ENCODE measurements at regions not wholly inside any gene's neighbourhood (a gene's known extent, or its start where the extent isn't known, plus 50 kb on each side); places are given as distances from the start of the nearest gene placed in this dataset.

DNA sequence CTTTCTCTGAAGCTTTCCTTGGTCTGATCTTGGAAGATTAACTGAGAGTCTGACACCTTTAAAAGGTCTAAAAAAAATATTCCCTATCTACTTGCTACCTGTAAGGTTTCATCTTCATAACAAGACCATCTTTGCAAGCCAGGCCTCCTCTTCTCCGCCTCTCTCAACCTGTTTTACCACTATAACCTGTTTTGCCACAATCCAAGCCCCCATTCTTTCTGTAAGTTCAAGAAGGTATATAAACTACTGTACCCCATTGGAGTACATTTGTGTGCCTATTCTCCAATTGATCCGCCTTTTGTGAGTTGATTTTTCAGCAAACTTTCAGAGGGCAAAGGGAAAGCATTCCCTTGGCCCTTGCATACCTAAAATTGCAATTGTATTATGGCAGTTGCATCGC is 319.3 kb upstream of the NECTIN3 start:
- DNase-seq (ENCODE audit: low read depth), result no peak

DNA sequence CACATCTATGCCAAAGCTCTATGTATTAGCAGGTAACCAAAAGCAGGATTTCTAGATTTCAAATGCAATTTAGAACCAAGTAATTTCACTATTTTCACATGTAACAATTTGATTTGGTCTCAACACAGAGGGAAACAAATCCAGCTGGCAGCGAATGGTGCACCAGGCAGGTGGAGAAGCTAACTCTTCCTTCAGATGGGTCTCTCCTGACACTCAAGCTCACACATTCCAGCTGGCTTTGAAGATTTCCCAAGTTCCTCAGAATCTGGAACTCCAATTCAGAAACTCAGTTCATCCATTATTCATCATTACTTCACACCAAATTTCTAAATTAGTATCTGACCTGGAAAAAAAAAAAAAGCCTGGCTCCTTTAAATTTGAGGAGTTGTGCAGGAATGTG is 318.1 kb upstream of the NECTIN3 start:
- DNase-seq (ENCODE audit: low read depth), result no peak

DNA sequence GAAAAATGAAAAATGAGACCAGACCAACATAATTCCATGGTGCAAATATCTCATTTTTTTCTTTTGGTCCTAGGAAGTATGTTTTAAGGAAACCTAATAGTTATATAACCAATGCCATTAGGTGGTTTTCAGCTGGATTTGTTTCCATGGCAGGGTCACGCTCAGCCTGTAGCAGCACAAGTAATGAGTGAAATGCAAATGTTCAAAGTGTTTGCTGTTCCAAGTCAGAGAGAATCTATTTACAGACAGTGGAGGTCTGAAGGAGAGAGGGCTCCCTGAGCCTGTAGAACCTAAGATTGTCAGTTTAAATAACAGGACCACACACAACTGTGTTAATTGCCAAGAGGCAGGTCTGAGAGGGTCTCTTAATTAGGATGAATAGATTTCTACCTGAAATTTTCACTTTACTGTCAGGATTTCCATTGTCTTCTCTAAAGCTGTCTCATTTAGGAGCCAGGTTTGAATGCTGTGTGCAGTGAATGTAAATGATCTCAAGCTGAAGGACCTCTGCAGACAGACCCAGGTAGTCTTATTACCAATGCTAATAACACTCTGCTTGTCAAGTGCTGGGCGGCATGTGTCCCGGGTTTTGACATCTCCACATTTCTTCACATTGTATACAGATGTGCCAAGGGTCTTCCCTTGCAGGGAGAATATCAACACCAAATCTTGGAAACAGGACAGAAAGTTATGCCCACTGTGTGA is 317.3 kb upstream of the NECTIN3 start:
- DNase-seq (ENCODE audit: low read depth), result no peak

DNA sequence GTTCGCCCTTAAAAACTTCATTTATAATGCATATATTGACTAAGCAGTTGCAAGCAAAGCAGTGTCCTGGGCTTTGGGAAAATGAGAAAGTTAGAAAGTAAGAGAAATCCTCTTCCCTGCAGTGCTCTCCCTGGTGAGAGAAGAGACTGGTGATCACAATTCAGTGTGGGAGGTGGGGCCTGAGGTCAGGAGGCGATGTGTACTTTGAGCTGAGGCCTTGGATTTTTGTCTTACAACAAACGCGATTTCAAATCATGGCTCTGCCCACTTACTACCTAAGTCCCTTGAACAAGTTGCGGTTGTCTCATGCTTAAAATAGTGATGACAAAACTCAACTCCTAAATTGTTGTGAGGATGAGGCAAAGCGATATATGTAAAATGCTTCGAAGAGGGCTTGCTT is 316.3 kb upstream of the NECTIN3 start:
- DNase-seq (ENCODE audit: low read depth), result no peak

DNA sequence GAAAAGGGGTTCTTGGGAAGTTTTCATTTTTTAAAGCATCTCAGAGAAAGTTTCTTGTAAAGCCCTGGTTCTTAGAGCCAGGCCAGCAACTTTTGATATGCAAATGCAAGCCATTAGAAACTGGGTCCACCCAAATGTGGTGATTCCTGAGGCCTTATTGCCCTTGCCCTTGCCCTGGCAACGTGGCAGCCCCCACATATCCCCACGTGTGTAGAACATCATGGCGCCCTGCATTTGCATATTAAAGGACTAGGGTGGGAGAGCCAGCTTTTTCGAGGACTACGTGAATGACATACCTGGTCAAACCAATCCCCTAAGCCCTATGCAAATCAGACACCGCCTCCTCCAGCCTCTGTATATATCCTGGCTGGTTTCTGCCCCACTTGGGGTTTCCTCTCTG is 314.9 kb upstream of the NECTIN3 start:
- no peak for DNase-seq (ENCODE audit: low read depth)

DNA sequence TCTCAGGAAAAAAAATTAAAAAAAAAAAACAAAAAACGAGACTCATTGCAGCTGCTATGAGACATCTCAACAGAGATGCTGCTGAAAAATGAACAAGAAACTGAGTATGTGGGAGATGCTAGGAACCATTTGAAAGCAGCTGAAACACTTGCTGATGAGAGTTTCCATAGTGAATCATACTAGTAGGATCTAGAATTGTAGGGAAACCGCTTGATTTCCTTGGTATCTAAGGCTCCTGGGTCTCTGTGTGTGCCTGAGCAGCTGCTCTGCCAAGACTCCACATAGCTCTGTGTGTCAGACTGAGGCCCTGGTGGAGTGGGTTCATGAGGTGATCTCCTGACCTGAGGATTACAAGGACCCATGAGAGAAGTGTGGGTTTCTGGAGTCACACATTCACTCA is 313.4 kb upstream of the NECTIN3 start:
- no peak for DNase-seq (ENCODE audit: low read depth)

DNA sequence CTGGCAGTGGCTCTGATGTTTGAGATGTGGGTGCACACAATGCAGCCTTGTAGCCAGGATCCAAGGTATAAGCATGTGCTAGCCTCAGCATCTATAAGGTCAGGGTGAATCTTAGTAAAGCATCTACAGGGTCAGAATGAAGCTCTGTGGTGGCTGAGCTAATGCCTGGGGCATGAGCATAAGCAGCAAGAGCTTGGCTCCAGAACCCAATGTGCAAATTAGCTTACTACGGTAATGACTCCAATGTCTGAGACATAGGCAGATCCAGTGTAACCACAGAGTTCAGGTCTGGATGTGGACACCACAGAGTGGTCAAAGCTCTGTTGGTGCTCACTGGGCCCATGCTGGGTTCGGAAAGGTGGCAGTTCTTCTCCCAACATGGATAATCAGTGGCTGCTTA is 304.5 kb upstream of the NECTIN3 start:
- DNase-seq (ENCODE audit: low read depth), result no peak

DNA sequence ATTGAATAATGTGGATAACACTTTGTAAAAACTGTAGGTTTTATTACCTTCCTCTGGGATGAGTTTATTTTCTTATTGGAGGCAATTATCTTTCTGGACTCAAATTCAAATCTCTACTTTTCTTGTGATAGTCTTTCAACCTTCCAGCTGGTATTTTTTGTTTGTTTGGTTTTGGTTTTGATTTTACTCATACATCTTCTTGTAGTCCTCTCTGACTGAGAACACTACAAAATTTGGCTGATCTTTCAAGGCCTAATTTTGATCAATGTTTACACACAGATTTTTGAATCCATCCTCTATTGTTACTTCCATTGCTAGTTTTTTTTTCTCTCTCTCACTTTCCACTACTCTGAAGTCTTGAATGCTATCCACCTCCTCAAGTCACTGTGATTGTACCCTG is 303.8 kb upstream of the NECTIN3 start:
- DNase-seq (ENCODE audit: low read depth), result no peak

DNA sequence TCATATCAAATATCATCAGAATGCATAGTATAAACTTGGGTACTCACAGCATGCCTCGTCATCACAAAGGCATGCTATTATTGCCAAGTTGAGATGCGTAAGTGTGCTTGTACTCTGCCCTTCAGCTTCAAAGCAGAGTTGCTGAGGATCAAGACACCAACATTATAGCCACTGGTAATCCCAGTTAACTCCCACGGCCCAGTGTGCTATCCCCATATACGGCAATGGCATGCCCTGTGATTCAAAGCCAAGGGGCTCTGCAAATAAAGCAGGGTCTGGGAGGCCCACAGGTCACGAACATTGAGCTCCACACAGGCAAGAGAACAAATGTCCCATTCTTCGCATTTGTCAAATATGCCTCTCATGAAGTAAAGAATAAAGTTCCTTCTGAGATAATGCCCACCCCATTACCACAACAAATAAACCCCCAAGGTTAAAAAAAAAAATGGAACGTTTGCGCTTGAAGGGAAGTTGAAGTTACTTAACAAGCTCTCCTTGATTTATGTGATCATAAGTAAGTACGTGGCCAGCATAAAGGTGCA is 298.1 kb upstream of the NECTIN3 start:
- no peak for DNase-seq (ENCODE audit: low read depth)

DNA sequence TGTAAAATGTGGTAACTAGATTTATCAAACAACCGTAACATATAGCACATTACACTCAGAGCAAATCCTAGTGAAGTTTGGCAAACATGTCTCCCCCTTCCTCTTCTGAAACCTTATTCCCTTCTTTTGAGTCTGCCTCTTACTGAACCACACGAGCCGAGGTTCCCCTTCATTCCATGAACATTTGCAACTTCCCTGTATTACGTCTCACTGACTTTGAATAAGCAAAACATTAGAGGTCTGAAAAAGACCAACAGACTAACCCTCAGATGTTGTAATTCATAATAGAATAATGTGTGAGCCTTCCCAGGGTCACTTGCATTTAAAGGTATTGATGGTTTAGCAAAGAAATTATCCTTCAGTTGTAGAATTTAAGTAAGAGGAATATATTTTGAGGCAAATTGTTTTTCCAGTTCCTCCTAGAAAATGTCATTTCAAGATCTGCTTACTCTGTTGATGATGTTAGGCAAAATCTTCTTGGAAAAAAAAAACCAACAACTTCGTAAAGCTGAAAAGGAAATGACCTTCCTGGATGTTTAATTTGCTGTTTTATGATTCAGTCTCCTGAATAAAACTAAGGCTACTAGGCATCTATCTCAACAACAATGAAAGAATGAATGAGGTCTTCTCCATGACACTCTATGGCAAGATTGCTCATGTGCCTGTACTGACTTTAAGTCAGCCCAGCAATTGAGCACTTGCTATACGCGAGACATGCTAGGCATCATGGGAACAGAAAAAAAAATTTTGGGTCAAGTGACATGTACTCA is 296.9 kb upstream of the NECTIN3 start:
- no peak for DNase-seq (ENCODE audit: low read depth)

DNA sequence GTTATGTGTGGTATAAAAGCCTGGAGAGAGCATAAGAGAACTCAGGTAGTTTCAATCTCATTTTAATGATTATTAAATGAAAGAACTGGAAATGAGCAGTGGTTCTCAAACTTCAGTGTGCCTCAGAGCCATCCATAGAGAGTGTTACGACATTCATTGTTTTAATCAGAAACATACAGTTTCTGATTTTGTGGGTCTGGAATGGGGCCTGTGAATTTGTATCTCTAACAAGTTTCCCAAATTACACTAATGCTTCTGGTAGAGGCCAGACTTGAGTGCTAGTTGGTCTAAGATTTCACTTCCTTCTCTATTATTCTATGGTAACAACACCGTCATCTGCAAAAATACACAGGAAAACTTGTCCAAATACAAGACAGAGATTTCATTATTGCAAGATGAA is 292.0 kb upstream of the NECTIN3 start:
- DNase-seq (ENCODE audit: low read depth), result no peak

DNA sequence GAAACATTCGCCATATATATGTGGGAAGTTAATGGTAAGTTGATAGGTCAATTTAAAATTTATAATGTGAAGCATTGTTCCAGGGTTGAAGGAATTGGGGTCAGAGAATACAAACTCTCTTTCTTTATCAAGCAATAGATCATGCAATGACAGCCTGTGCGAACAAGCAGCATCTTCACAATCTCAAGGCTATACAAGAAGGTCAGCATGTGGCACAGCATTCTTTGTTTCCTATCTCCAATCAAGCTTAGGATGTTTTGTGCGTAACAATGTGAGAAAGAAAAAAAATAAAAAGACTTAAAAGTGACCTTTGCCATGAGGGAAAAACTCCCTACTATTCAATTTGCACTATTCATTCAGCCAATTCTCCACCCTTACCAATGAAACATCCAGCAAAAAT is 288.1 kb upstream of the NECTIN3 start:
- no peak for DNase-seq (ENCODE audit: low read depth)

DNA sequence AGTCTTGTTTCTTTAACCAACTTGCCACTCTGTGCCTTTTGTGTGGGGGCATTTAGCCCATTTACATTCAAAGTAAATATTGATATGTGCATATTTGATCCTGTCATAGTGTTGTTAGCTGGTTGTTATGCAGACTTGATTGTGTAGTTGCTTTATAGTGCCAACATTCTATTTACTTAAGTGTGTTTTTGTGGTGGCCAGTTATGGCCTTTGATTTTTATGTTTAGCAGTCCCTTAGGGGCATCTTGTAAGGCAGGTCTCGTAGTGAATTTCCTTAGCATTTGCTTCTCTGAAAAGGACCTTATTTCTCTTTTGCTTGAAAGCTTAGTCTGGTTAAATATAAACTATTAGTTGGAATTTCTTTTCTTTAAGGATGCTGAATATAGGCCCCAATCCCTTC is 282.8 kb upstream of the NECTIN3 start:
- no peak for DNase-seq (ENCODE audit: low read depth)

DNA sequence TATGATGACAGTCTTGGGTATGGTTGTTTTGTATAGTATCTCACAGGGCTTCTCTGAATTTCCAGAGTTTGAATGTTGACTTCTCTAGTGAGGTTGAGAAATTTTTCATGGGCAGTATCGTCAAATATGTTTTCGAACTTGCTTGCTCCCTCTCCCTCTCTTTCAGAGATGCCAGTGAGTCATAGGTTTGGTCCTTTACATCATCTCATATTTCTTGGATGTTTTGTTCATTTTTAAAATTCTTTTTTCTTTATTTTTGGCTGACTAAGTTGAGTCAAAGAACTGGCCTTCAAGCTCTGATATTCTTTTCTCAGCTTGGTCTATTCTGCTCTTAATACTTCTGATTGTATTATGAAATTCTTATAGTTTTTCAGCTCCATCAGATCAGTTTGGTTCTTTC is 282.3 kb upstream of the NECTIN3 start:
- no peak for DNase-seq (ENCODE audit: low read depth)

DNA sequence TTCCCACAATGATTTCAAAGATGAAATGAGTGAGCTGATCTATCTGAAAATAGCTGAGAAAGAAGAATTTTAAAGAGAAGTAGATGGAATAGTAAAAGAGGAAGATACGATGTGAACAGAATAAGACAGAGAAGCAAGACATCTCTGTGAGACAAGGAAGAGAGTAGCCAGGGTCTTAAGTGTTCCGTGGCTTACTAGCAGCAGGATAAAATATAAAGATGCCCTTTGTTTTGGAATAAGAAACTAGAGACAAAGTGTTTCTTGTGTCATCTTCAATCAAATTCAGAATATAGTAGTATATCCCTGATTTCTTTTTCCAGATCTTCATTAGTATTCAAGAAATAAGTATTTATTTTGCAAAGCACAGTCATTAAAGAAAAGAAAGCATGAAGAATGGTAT is 281.0 kb upstream of the NECTIN3 start:
- DNase-seq (ENCODE audit: low read depth), result no peak

DNA sequence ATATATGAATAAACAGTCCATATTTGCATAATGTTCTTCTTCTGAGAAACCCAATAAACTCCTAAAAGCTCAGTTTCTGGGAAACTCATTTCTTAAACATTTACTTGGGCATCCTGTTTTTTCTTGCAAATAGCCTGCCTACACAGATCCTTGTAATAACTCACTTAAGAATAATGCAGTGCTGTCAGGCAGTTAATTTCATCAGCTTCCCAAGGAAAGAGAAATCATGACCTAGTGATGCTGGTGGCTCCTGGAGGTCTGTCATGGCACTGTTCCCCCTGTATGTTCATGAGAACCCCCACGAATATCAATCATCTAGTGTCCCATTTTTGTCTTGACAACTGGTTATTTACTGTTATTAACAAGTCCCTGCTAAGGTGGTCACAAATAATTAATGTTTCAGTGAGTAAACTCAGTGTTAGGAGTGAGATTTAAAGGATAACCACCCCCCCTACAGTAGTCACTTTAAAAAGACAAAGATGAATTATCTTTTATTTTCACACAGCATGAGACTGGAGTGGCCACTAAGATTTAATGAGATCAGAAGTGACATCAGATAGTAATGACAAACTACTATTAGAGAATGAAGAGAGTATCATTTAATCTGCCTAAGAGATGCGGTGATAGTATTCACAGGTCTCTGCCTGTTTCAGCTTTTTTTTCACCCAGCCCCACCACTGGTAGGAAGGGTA is 279.5 kb upstream of the NECTIN3 start:
- DNase-seq (ENCODE audit: low read depth), result no peak

DNA sequence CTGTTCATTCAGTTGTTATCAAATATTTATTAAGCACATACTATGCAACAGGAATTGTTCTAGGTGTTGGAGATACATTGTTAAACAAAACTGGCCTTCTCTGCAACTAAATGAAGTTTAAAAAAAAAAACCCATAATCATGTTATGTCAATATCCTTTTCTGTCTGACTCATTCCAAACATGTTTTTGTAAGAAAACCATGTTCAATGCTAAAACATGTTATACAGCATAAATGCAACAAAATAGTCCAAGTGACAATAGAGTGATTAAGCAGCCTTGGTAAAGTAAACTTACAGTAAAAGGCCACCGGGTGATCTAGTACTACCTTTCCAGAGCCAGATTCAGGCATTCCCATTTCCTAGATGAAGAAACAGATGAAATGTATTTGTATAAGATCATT is 278.0 kb upstream of the NECTIN3 start:
- no peak for DNase-seq (ENCODE audit: low read depth)

DNA sequence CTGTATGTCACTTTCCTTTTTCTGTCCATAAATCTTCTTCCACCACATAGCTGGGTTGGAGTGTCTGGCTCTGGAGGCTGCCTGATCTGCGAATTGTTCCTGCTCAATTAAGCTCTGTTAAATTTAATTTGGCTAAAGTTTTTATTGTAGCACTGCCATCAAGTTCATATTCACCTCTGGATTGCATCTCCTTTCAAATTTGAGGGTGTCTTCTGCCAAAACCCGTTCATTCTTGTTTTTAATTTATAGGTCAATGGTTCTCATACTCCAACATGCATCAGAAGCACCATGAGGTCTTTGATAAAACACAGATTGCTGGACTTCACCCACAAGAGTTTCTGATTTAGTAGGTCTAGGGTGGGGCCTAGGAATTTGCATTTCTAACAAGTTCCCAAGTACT is 276.5 kb upstream of the NECTIN3 start:
- DNase-seq (ENCODE audit: low read depth), result no peak

DNA sequence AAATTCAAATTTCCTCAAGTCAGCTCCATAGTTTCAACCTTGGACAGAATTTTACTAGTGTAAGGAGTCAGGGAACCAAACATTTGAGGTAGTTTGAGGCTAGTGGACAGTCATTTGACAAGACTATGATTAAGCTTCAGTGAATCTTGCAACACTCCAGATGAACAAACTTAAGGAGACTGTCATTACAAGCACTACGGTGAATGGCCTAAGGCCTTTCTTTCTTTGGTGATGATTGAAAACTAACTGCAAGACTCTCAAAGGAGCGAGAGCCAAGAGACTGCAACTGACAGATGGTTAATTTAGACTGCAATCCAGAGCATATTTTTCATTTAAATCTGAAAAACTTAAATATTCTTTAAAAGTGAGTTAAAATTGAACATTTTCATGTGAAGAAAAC is 272.3 kb upstream of the NECTIN3 start:
- DNase-seq (ENCODE audit: low read depth), result no peak

DNA sequence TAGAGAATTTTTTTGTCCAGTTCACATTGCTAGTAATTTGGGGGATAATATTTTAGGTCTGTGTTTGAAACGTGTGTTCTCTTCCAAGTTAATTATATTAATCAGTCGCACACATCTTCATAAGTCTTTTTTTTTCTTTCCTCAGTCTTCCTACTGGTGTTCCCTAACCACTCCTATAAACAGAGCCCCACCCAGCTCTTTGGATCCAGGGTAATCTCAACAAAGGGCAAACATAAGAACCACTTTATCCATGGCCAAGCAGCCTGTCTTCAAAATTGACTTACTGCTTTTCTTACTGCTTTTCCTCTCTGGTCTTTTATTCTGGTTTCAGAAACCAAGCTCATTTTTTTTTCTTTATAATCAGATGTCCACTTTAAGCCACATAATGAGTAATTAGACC is 266.8 kb upstream of the NECTIN3 start:
- no peak for DNase-seq (ENCODE audit: low read depth)

DNA sequence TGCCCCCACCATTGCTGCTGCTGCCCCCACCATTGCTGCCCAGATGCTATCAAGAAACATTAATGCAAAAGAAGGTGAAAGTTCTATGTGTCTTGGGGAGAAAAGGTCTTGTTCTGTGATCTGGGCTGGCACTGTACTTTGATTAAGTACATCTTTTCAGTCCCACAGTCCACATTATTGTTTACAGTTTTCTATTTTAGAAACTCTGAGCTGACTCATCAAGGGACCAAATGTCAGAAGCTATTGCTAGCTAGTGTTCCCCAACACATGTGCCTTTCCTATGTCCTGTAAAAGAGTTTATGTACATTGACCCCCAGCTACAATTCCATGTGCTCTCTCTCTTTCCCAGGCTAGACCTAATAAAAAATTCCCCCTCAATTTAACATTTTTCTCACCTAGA is 264.7 kb upstream of the NECTIN3 start:
- no peak for DNase-seq (ENCODE audit: low read depth)

DNA sequence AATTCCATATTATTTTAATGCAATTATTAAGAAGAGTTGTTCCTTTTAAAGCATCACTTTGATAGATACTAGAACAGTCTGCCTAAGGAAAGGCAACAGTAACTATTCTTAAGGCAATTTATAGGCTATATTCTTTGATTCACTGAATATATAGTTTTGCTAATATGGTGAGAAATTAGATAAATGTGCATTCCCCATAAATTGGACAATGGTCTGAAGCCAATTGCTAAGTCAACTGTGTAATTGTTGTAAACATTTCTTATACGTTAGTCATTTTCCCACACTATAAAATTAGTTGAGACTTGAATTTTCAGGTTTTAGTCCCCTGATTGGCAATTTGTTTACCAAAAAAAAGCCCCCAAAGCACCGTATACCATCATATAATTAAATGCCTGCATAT is 263.0 kb upstream of the NECTIN3 start:
- no peak for DNase-seq (ENCODE audit: low read depth)

DNA sequence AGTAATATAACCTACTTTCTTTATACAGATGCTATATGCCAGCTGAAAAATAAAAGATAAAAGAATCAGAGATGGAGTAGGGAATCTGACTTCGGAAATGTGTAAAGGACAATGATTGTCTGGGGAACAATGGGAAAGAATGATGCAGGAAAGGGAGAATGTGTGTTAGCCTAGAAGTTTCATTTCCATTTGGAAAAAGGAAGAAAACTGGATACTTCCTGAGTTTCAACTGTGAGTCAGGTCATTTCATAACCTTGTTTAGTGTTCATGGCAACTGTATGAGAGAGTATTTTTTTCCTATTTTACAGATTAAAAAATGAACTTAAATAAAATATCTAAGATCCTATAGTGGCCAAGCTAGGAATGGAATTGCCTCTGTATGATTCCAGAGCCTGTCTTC is 261.3 kb upstream of the NECTIN3 start:
- DNase-seq (ENCODE audit: low read depth), result no peak

Data from activated T-helper 1 cell treated with Interleukin-2 at 50 U/mL for 16 hours (primary cell).